ENCODE measurements at regions not wholly inside any gene's neighbourhood (a gene's known extent, or its start where the extent isn't known, plus 50 kb on each side); places are given as distances from the start of the nearest gene placed in this dataset.
A peak's percentile ranks its signal among the peaks of the same experiment; 100 is the strongest.

DNA sequence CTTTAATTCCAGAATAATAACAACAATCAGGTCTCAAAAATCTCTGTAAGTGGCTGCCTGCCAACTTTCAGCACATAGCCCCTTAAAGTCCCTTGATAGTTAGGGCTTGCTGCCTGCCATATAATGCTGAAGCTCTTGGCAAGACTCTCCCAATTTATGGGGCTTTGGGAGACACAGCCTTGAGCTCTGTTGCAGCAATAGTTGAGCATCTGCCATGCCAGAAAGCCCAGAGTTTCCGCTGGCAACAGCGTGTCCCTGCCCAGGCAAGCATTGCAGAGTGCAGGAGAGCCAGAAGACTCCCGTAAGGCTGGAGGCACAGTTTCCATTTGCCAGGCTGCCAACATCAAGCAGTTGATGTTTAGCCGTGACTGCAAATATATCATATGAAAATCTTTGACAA lies 678.5 kb upstream of the NUDT12 start:
- H3K27ac Mint-ChIP-seq, result no peak overlapping the region
- intact Hi-C loops (cut with DNase I, micrococcal nuclease), result no loop called here
- CTCF ChIA-PET, result no interaction called here

DNA sequence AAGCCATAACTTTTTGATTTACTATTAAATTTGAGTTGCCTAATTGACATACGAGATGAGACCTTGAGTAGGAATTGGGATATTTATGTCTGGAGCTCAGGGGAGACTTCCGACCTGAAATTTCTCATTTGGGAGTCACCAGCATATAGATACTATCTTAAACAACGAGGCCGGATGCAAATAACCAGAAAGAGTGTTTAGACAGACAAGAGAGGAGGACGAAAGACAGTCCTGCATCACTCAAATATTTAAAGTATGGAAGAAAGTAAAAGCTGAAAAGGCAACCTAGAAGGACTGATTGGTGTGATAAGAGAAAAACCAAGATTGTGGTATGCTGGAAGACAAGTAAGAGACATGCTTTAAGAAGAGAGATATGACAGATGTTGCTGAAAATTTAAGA lies 675.0 kb upstream of the NUDT12 start:
- no peaks in the 10 kb centered on the region for H3K4me1 Mint-ChIP-seq
- H3K36me3 Mint-ChIP-seq (ENCODE audit: low read depth), result no peaks in the 10 kb centered on the region
- H3K27ac Mint-ChIP-seq, result no peak overlapping the region
- CTCF ChIA-PET, result no interaction called here
- peaks cover 2% of the 10 kb centered on the region for H3K9me3 Mint-ChIP-seq (ENCODE audit: low read depth)
- POLR2A ChIA-PET, result no interaction called here
- intact Hi-C loops (cut with DNase I, micrococcal nuclease), result no loop called here
- H3K27me3 Mint-ChIP-seq, result no peaks in the 10 kb centered on the region
- ATAC-seq, result no peak
- H3K4me3 Mint-ChIP-seq, result no peak overlapping the region
- DNase-seq, result no peak

More for the DNA sequence above, 678.5 kb upstream of the NUDT12 start:
- H3K27me3 Mint-ChIP-seq, result no peaks in the 10 kb centered on the region
- no peak overlapping the region for H3K4me3 Mint-ChIP-seq
- DNase-seq (no peak), ATAC-seq (no peak)
- H3K4me1 Mint-ChIP-seq, result no peaks in the 10 kb centered on the region
- POLR2A ChIA-PET, result no interaction called here
- peaks cover 4% of the 10 kb centered on the region for H3K9me3 Mint-ChIP-seq (ENCODE audit: low read depth)
- H3K36me3 Mint-ChIP-seq (ENCODE audit: low read depth), result no peaks in the 10 kb centered on the region

DNA sequence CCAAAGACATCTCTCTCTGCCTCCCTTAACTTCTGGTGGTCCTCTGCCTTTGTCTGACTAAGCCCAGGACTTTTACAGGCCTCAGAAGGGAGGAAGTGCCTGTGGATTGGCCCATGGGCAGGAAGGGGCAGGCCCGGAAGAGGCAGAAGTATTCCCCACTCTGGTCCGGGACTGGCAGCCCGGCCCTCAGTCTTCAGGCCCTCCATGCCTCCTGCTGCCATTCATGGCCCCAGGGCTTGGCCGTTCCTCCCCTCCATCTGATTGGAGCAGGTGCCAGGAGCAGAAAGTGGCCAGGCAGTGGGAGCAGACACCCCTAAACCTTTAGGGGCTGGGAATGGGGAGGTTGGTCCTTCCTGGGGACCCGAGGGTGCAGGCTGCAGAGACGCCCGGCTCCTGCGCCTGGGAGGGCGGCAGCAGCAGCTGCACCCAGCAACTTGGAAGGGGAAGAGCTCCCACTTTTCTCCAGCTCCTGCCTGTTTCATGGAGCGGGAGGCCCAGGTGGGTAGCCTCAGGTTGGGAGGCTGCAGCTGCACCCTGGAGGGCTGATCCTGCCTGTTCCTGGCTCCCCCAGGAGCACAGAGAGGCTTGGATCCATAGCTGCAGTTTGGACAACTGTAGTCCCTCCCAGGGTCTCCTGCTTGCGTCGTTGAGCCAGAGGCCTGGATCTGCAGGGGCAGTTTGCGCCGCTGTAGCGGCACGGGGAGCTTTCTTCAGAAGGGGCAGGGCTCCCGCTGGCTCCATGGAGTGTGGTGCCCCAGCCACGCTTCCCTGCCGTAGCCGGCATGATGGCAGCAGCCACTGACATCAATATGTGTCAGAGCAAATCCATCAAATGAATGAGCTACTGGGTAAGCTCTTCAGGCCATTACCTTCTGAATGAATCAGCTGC lies 661.5 kb upstream of the NUDT12 start:
- ChIA-PET POLR2A (no interaction called here), CTCF (no interaction called here)
- H3K36me3 Mint-ChIP-seq (ENCODE audit: low read depth), result no peaks in the 10 kb centered on the region
- H3K4me3 Mint-ChIP-seq, result no peak overlapping the region
- no peaks in the 10 kb centered on the region for H3K4me1 Mint-ChIP-seq
- ATAC-seq, result no peak
- no peaks in the 10 kb centered on the region for H3K27me3 Mint-ChIP-seq
- H3K27ac Mint-ChIP-seq, result no peak overlapping the region
- no peak for DNase-seq
- H3K9me3 Mint-ChIP-seq (ENCODE audit: low read depth), result no peaks in the 10 kb centered on the region
- intact Hi-C loops (cut with DNase I, micrococcal nuclease), result no loop called here

DNA sequence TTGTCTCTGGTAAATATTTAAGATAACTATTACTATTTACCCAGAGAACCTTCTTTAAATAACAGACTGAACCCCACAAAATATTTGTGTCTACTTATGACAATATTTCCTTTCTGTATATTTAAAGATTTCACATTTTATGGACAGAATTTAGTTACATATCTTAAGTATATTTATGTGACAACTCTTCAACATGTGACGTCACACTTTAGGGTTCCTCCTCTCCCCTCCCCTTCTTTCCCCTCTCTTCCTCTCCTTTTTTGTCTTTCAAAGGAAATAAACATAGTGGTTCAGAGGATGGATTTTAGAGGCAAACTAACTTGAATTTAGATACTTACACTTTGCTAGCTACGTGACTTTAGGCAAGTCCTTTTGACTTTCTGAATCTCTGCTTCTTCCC lies 655.6 kb upstream of the NUDT12 start:
- no peak for ATAC-seq
- no peaks in the 10 kb centered on the region for H3K36me3 Mint-ChIP-seq (ENCODE audit: low read depth)
- no peaks in the 10 kb centered on the region for H3K27me3 Mint-ChIP-seq
- H3K4me1 Mint-ChIP-seq, result no peaks in the 10 kb centered on the region
- DNase-seq, result no peak
- H3K9me3 Mint-ChIP-seq (ENCODE audit: low read depth), result no peaks in the 10 kb centered on the region
- intact Hi-C loops (cut with DNase I, micrococcal nuclease), result loop anchor here in 1 of 2 experiments (10.0 kb wide), 1 partner anchor 627 kb away; no protein-coding TSS in a partner anchor
- H3K27ac Mint-ChIP-seq, result no peak overlapping the region
- H3K4me3 Mint-ChIP-seq, result no peak overlapping the region
- POLR2A ChIA-PET, result no interaction called here
- CTCF ChIA-PET, result no interaction called here

DNA sequence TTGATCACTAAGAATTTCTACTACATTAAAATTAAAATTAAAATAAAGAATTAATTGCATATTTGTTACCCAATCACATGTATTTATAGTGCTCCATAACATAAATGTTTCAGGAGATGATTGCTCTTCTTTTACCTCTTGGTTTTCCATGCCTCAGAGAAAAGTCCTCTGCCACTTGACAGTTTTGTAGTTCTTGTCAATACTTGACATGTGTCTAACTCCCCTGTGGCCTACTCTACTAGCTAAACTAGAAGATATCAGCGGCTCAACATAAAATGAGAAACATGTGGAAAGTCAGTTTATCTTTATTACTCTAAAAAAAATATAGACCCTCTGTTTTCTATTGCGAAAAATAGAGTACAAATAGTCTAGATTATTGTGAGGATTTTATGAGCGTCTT lies 650.6 kb upstream of the NUDT12 start:
- POLR2A ChIA-PET, result no interaction called here
- H3K27ac Mint-ChIP-seq, result no peak overlapping the region
- intact Hi-C loops (cut with DNase I, micrococcal nuclease), result loop anchor here in 1 of 2 experiments (10.0 kb wide), 1 partner anchor 632 kb away; no protein-coding TSS in a partner anchor
- no peaks in the 10 kb centered on the region for H3K4me1 Mint-ChIP-seq
- H3K4me3 Mint-ChIP-seq, result no peak overlapping the region
- no peaks in the 10 kb centered on the region for H3K27me3 Mint-ChIP-seq
- CTCF ChIA-PET, result no interaction called here
- no peak for ATAC-seq
- DNase-seq, result no peak
- H3K9me3 Mint-ChIP-seq (ENCODE audit: low read depth), result no peaks in the 10 kb centered on the region
- no peaks in the 10 kb centered on the region for H3K36me3 Mint-ChIP-seq (ENCODE audit: low read depth)

DNA sequence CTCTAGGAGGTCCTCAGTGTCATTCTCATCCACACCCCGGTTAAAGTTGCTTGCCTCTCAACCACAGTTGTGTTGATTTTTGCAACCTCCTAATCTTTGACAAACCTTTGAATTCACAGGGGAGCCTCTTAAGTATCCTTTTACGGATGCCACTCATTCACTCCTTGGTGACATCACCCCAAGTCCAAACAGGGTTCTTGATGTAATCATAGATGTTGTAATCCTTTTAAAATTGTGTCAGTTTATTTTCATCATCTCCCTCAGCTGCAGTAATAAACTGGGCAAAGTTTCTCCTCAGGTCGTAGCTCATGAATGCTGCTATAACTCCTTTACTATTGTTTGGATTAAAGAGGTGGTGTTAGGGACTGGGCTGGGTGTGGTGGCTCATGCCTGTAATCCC lies 637.2 kb upstream of the NUDT12 start:
- intact Hi-C loops (cut with DNase I, micrococcal nuclease), result no loop called here
- Mint-ChIP-seq H3K27ac (no peak overlapping the region), H3K27me3 (no peaks in the 10 kb centered on the region), H3K4me3 (no peak overlapping the region), H3K9me3 (ENCODE audit: low read depth) (no peaks in the 10 kb centered on the region), H3K4me1 (no peaks in the 10 kb centered on the region), H3K36me3 (ENCODE audit: low read depth) (no peaks in the 10 kb centered on the region)
- no peak for ATAC-seq
- POLR2A ChIA-PET, result no interaction called here
- CTCF ChIA-PET, result no interaction called here
- no peak for DNase-seq

DNA sequence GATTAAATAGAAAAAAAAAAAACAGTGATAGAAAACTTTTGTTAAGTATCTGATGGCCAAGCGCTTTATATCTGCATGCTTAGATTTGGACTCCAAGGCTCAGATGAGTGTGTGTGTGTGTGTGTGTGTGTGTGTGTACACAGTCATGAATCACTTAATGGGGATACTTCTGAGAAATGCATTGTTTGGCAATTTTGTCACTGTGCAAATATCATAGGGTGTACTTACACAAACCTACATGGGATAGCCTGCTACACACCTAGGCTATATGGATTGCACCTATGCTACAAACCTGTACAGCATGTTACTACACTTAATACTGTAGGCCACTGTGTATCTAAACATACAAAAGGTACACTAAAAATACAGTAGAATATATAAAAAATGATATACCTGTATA lies 635.6 kb upstream of the NUDT12 start:
- Mint-ChIP-seq H3K36me3 (ENCODE audit: low read depth) (no peaks in the 10 kb centered on the region), H3K4me3 (no peak overlapping the region), H3K4me1 (no peaks in the 10 kb centered on the region), H3K27me3 (no peaks in the 10 kb centered on the region), H3K9me3 (ENCODE audit: low read depth) (no peaks in the 10 kb centered on the region), H3K27ac (no peak overlapping the region)
- no peak for ATAC-seq
- no peak for DNase-seq
- intact Hi-C loops (cut with DNase I, micrococcal nuclease), result no loop called here
- ChIA-PET POLR2A (no interaction called here), CTCF (no interaction called here)

DNA sequence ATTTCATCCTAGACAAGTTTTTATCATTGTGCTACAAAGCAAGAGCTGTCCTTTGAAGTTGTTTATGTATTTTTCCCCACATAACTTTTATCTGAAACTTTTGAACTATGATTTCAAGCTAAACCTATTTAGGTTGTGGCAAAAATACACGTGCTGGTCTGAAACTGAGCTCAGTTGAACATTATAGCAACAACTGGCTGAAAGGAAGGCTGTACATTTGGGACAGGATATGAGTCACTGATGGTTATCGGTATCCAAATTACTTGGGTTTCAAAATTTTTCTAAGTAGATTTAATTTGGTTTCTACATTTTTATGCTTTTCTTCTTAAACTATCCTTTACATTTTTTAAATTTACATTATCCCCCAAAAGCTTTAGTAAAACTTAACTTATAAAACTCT lies 627.3 kb upstream of the NUDT12 start:
- POLR2A ChIA-PET, result no interaction called here
- H3K36me3 Mint-ChIP-seq (ENCODE audit: low read depth), result no peaks in the 10 kb centered on the region
- H3K27me3 Mint-ChIP-seq, result no peaks in the 10 kb centered on the region
- CTCF ChIA-PET, result no interaction called here
- no peaks in the 10 kb centered on the region for H3K4me1 Mint-ChIP-seq
- no peak overlapping the region for H3K4me3 Mint-ChIP-seq
- ATAC-seq (no peak), DNase-seq (no peak)
- H3K9me3 Mint-ChIP-seq (ENCODE audit: low read depth), result peaks cover 21% of the 10 kb centered on the region
- no peak overlapping the region for H3K27ac Mint-ChIP-seq
- intact Hi-C loops (cut with DNase I, micrococcal nuclease), result no loop called here

DNA sequence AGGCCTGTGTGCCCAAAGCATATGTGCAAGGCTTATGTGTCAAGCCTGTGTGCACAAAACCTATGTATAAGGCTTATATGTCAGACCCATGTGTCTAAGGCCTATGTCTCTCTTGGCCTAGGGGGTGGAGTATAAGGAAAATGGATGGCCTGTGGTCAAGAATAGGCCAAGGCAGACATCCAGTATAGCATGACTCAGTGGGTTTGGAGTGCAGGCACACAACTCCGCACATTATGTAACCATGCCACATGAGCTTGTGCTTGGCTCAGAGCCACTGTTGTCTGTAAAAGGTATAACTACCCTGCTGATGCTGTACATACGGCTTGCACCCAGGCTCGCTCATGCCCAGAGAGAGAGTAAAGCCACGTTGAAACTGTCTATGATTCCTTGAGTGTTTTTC lies 626.4 kb upstream of the NUDT12 start:
- ChIA-PET CTCF (no interaction called here), POLR2A (no interaction called here)
- Mint-ChIP-seq H3K36me3 (ENCODE audit: low read depth) (no peaks in the 10 kb centered on the region), H3K4me1 (no peaks in the 10 kb centered on the region), H3K9me3 (ENCODE audit: low read depth) (peaks cover 21% of the 10 kb centered on the region), H3K27ac (no peak overlapping the region), H3K4me3 (no peak overlapping the region), H3K27me3 (no peaks in the 10 kb centered on the region)
- DNase-seq, result no peak
- ATAC-seq, result no peak
- intact Hi-C loops (cut with DNase I, micrococcal nuclease), result no loop called here

DNA sequence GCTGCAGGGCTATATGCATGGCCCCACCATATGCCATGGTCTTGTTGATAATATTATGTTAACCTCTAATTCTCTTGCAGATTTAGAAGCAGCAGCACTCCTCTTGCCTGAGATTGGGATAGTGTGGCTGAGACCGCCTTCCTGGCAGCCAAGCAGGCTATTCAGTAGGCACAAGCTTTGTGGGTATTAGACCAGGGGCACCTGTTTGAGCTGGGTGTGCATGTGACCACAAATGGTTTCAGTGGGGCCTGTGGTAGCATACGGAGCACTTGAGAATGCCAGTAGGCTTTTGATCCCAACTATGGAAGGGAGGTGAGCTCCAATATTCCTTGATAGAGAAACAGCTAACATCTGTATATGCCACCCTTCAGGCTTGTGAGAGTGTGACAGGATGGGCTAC lies 625.1 kb upstream of the NUDT12 start:
- H3K27me3 Mint-ChIP-seq, result no peaks in the 10 kb centered on the region
- POLR2A ChIA-PET, result no interaction called here
- CTCF ChIA-PET, result no interaction called here
- peaks cover 21% of the 10 kb centered on the region for H3K9me3 Mint-ChIP-seq (ENCODE audit: low read depth)
- intact Hi-C loops (cut with DNase I, micrococcal nuclease), result no loop called here
- H3K27ac Mint-ChIP-seq, result no peak overlapping the region
- no peaks in the 10 kb centered on the region for H3K36me3 Mint-ChIP-seq (ENCODE audit: low read depth)
- no peaks in the 10 kb centered on the region for H3K4me1 Mint-ChIP-seq
- DNase-seq (no peak), ATAC-seq (no peak)
- no peak overlapping the region for H3K4me3 Mint-ChIP-seq

DNA sequence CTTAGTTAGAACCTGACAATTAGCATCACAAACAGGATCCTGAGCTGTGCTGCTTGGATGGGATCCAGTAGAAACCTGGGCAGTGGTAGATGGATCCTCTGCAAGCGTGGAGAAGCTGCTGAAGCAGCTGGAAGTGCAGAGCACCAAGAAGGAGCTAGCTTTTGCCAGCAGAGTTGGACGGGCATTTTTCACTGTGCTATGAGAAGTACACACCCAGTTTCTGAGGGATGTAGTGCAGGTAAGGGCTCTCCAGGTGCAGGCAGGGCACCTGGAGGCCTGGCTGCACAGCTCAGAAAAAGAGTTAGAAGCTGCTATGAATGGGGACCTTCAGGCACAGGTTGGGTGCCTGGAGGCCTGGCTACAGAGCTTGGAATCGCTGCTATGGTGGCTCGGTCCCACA lies 623.9 kb upstream of the NUDT12 start:
- intact Hi-C loops (cut with DNase I, micrococcal nuclease), result no loop called here
- POLR2A ChIA-PET, result no interaction called here
- no peak for ATAC-seq
- Mint-ChIP-seq H3K9me3 (ENCODE audit: low read depth) (peaks cover 20% of the 10 kb centered on the region), H3K4me3 (no peak overlapping the region), H3K4me1 (no peaks in the 10 kb centered on the region), H3K27ac (no peak overlapping the region), H3K27me3 (no peaks in the 10 kb centered on the region), H3K36me3 (ENCODE audit: low read depth) (no peaks in the 10 kb centered on the region)
- CTCF ChIA-PET, result no interaction called here
- no peak for DNase-seq

DNA sequence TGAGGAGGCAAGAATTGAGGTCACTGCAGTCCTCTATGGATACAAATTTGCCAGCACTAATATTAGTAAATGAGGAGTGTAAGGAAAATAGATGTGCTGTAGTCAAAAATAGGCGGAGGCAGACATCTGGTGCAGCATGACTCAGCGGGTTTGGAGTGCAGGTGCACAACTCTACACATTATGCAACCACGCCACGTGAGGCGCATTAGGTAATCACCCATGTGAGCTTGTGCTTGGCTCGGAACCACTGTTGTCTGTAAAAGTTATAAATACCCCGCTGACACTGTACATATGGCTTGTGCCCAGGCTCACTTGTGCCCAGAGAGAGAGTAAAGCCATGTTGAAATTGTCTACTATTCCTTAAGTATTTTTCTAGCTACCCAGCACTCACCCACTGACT lies 623.5 kb upstream of the NUDT12 start:
- Mint-ChIP-seq H3K27ac (no peak overlapping the region), H3K4me1 (no peaks in the 10 kb centered on the region), H3K27me3 (no peaks in the 10 kb centered on the region), H3K36me3 (ENCODE audit: low read depth) (no peaks in the 10 kb centered on the region), H3K4me3 (no peak overlapping the region), H3K9me3 (ENCODE audit: low read depth) (peaks cover 22% of the 10 kb centered on the region)
- intact Hi-C loops (cut with DNase I, micrococcal nuclease), result no loop called here
- peak; percentile 7 for DNase-seq
- ATAC-seq, result no peak
- POLR2A ChIA-PET, result no interaction called here
- CTCF ChIA-PET, result no interaction called here

DNA sequence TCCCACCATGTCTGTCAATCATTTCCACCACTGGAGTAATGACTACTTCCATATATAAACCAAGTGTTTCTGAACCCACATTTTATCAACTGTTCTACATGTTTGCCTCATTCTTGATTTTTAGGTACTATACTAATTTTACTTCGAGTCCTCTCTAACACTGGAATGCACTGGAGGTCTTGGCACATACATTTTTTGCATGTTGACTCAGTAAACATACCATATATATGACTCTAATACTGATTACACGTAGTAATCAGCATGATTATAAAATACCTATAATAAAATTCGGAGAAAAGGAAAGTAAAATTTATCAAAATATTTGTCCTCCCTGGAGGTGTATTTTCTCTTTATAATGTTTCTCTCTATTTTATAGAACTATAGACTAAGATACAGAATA lies 621.7 kb upstream of the NUDT12 start:
- Mint-ChIP-seq H3K4me1 (no peaks in the 10 kb centered on the region), H3K4me3 (no peak overlapping the region), H3K27ac (no peak overlapping the region), H3K27me3 (no peaks in the 10 kb centered on the region), H3K36me3 (ENCODE audit: low read depth) (no peaks in the 10 kb centered on the region), H3K9me3 (ENCODE audit: low read depth) (peaks cover 29% of the 10 kb centered on the region)
- ChIA-PET POLR2A (no interaction called here), CTCF (no interaction called here)
- no peak for DNase-seq
- intact Hi-C loops (cut with DNase I, micrococcal nuclease), result no loop called here
- no peak for ATAC-seq
